ENCODE measurements at regions not wholly inside any gene's neighbourhood (a gene's known extent, or its start where the extent isn't known, plus 50 kb on each side); places are given as distances from the start of the nearest gene placed in this dataset.

DNA sequence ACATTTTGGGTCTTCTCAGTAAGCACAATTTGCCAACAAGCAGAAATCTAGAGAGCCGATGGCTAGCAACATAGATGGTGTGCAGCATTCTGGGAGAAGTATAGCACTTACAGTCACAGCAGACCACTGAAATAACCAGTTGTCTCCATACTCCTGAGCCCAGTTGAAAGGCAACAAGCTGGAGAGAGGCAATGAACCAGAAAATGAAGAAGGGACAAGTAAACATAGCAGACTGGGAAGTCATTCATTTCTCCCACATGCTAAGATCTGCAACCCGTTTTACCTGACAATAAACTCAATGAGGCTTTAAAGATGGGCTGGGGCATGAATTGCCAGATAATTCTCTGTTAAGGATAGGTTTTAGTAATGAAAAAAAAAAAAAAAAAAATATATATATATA, 575.6 kb upstream of the GRAMD2B start:
- TF ChIP-seq, protein P1, sequence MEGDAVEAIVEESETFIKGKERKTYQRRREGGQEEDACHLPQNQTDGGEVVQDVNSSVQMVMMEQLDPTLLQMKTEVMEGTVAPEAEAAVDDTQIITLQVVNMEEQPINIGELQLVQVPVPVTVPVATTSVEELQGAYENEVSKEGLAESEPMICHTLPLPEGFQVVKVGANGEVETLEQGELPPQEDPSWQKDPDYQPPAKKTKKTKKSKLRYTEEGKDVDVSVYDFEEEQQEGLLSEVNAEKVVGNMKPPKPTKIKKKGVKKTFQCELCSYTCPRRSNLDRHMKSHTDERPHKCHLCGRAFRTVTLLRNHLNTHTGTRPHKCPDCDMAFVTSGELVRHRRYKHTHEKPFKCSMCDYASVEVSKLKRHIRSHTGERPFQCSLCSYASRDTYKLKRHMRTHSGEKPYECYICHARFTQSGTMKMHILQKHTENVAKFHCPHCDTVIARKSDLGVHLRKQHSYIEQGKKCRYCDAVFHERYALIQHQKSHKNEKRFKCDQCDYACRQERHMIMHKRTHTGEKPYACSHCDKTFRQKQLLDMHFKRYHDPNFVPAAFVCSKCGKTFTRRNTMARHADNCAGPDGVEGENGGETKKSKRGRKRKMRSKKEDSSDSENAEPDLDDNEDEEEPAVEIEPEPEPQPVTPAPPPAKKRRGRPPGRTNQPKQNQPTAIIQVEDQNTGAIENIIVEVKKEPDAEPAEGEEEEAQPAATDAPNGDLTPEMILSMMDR (IDR thresholded peaks at IDR 0.05; ENCODE audit: borderline replicate concordance), result no peak
- H3K9me3 ChIP-seq (replicated peaks), result peaks cover 10% of the 10 kb centered on the region
- H3K4me3 ChIP-seq, result no peak overlapping the region
- H3K27me3 ChIP-seq (ENCODE audit: low read depth), result no peaks in the 10 kb centered on the region
- intact Hi-C loops (cut with micrococcal nuclease), result no loop called here
- H3K27ac ChIP-seq (replicated peaks), result no peak overlapping the region
- H3K4me1 ChIP-seq, result no peaks in the 10 kb centered on the region
- H3K36me3 ChIP-seq, result no peaks in the 10 kb centered on the region
- no peak for DNase-seq

DNA sequence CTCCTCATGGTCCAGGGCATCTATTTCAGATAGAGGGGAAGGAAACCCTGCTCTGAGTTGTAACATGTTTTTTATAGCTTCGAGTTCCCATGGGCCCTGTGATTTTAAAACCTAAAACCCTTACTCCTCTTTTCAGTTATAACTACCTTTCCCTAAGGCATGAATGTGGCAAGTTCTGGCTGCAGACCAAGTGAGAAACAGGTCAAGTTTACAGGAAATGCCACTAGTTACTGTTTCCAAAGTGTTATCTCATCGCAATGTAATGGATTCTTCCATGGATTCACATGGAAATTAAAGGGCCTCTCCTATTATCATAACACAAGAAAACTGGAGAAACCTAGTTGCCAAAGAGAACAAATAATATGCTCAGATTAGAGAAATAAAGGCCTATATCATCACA, 574.5 kb upstream of the GRAMD2B start:
- no peak overlapping the region for H3K27ac ChIP-seq (replicated peaks)
- H3K36me3 ChIP-seq, result no peaks in the 10 kb centered on the region
- no peaks in the 10 kb centered on the region for H3K9me3 ChIP-seq (replicated peaks)
- no peak for DNase-seq
- H3K4me1 ChIP-seq, result no peaks in the 10 kb centered on the region
- H3K27me3 ChIP-seq (ENCODE audit: low read depth), result no peaks in the 10 kb centered on the region
- TF ChIP-seq, protein P1 (IDR thresholded peaks at IDR 0.05; ENCODE audit: borderline replicate concordance), result no peak
- intact Hi-C loops (cut with micrococcal nuclease), result no loop called here
- H3K4me3 ChIP-seq, result no peak overlapping the region

DNA sequence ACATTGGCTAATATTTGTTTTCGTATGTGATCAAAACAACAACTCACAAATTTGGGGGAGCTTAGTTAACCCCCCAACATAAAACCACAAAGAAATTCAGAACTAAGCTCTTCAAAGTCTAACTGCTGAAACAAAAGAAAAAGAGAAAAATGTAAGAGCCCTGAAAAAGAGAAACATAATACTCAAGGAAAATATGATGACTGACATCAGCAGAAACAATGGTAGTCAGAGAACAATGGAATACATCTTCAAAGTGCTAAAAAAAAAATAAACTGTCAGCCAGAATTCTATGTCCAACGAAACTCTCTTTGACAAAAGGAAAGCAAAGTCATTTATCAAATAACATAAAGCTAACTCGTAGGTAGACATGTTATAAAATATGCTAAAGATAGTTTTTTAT, 566.3 kb upstream of the GRAMD2B start:
- intact Hi-C loops (cut with micrococcal nuclease), result no loop called here

DNA sequence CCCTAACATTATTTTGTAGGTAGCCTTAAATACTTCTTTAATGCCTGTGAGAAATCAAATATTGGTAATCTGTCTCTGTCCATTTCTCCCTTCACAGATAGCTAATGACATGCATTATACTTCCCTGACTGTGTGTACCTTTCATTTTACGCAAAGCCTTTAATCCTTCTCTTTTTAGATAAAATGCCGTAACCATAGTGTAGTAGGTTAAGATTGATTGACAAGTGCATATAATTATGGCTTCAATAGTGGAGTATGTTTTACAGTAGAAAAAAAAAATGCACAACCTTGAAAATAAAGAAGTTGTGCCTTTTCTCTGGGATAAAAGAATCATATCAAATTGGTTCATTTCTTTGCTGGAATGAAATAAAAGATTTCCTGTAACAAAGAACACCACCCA, 559.6 kb upstream of the GRAMD2B start:
- H3K4me1 ChIP-seq, result no peaks in the 10 kb centered on the region
- no peak for DNase-seq

More for the DNA sequence above, 566.3 kb upstream of the GRAMD2B start:
- Histone ChIP-seq H3K27ac (replicated peaks) (no peak overlapping the region), H3K27me3 (ENCODE audit: low read depth) (no peaks in the 10 kb centered on the region), H3K9me3 (replicated peaks) (peaks cover 6% of the 10 kb centered on the region), H3K4me3 (no peak overlapping the region), H3K4me1 (no peaks in the 10 kb centered on the region), H3K36me3 (no peaks in the 10 kb centered on the region)
- TF ChIP-seq, protein P1 (IDR thresholded peaks at IDR 0.05; ENCODE audit: borderline replicate concordance), result no peak
- no peak for DNase-seq

DNA sequence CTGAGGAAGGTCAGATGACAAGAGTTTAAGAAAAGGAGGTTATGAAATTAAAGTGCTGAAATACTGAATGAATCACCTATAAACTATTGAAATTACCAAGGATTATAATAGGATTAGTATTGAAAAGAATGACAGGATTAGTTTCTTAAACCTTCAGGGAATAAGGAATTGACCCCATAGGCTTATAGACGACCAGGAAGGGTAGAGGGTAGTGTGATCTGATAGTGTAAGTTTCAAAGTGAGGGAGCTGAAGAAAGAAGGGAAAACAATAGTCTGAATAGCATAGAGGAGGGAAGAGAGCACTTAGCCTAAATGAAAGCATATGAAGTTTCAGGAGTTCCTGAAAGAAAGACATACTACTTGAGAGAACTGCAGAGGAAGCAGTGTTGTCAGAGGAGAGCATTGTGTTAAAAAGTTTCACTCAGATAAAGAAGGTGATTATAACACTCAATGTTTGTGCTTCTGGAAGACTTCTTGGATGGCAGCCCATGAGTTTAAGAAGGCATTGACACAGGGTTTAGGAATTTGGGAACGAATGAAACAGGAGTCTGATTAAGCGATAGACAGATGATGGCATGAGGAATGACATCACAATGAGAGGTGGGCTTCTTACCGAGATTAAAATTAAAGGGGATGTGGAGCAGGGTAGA, 557.9 kb upstream of the GRAMD2B start:
- Histone ChIP-seq H3K36me3 (no peaks in the 10 kb centered on the region), H3K4me3 (no peak overlapping the region), H3K4me1 (no peaks in the 10 kb centered on the region), H3K27ac (replicated peaks) (no peak overlapping the region), H3K27me3 (ENCODE audit: low read depth) (no peaks in the 10 kb centered on the region), H3K9me3 (replicated peaks) (no peaks in the 10 kb centered on the region)
- intact Hi-C loops (cut with micrococcal nuclease), result no loop called here
- DNase-seq, result no peak
- TF ChIP-seq, protein P1 (IDR thresholded peaks at IDR 0.05; ENCODE audit: borderline replicate concordance), result no peak

More for the DNA sequence above, 559.6 kb upstream of the GRAMD2B start:
- Histone ChIP-seq H3K27ac (replicated peaks) (no peak overlapping the region), H3K36me3 (no peaks in the 10 kb centered on the region), H3K4me3 (no peak overlapping the region), H3K27me3 (ENCODE audit: low read depth) (no peaks in the 10 kb centered on the region), H3K9me3 (replicated peaks) (no peaks in the 10 kb centered on the region)
- TF ChIP-seq, protein P1 (IDR thresholded peaks at IDR 0.05; ENCODE audit: borderline replicate concordance), result no peak
- intact Hi-C loops (cut with micrococcal nuclease), result no loop called here

Data from left ventricle myocardium inferior (tissue), 1 donor.